Nephron (organoid): ENCODE measurements at regions not wholly inside any gene's neighbourhood (a gene's known extent, or its start where the extent isn't known, plus 50 kb on each side); places are given as distances from the start of the nearest gene placed in this dataset.
A peak's percentile ranks its signal among the peaks of the same experiment; 100 is the strongest.

ENCODE experiments used
- H3K27ac Mint-ChIP-seq, 3 experiments: 2 replicates each; pipeline ENCODE4 v1.8.0; 2020; ENCODE audit warnings: mixed read lengths in 3 of 3, mild to moderate bottlenecking in 2 of 3, moderate library complexity in 1 of 3
- H3K27me3 Mint-ChIP-seq: 2 replicates; pipeline ENCODE4 v1.8.0; 2021; ENCODE audit warnings: low read depth, mild to moderate bottlenecking, moderate library complexity, mixed read lengths
- H3K36me3 Mint-ChIP-seq: 2 replicates; pipeline ENCODE4 v1.8.0; 2020; ENCODE audit warnings: low read depth, mixed read lengths
- H3K4me1 Mint-ChIP-seq: 2 replicates; pipeline ENCODE4 v1.8.0; 2020; ENCODE audit warnings: mixed read lengths
- H3K4me3 Mint-ChIP-seq, 3 experiments: 2 replicates each; pipeline ENCODE4 v1.8.0; 2020; ENCODE audit warnings: mild to moderate bottlenecking in 3 of 3, mixed read lengths in 3 of 3, moderate library complexity in 2 of 3
- H3K9me3 Mint-ChIP-seq: 2 replicates; pipeline ENCODE4 v1.8.0; 2020; ENCODE audit warnings: mixed read lengths
- CTCF ChIP-seq, 3 experiments: fragments of 200-600 bp; sonication (generic); IDR thresholded peaks; one replicate each; pipeline ENCODE4 v1.5.0; 2021; ENCODE audit warnings: antibody characterized with exemption in 3 of 3; ENCODE audit not compliant: unreplicated experiment in 3 of 3

- TF ChIP-seq CTCF (IDR thresholded peaks at IDR 0.05; ENCODE audit: unreplicated experiment in 3 of 3) = no peak
- no peaks in the 10 kb centered on the region for H3K9me3 Mint-ChIP-seq
Measured at GRCh38 chr2:234569776-234570430, 73.0 kb upstream of the ARL4C start.

GRCh38 chr2:234566622-234567021, 69.7 kb upstream of the ARL4C start:
- TF ChIP-seq CTCF (IDR thresholded peaks at IDR 0.05; ENCODE audit: unreplicated experiment in 3 of 3) = no peak
- no peak overlapping the region for H3K27ac Mint-ChIP-seq
- H3K27me3 Mint-ChIP-seq = peaks cover 3% of the 10 kb centered on the region
- peaks cover 24% of the 10 kb centered on the region for H3K4me1 Mint-ChIP-seq
- H3K4me3 Mint-ChIP-seq = no peak overlapping the region
- peaks cover 5% of the 10 kb centered on the region for H3K9me3 Mint-ChIP-seq
- peaks cover 5% of the 10 kb centered on the region for H3K36me3 Mint-ChIP-seq

More at GRCh38 chr2:234569776-234570430, 73.0 kb upstream of the ARL4C start:
- Mint-ChIP-seq H3K27me3 (peaks cover 3% of the 10 kb centered on the region), H3K27ac (no peak overlapping the region), H3K4me1 (peaks cover 27% of the 10 kb centered on the region), H3K36me3 (no peaks in the 10 kb centered on the region), H3K4me3 (no peak overlapping the region)

DNA sequence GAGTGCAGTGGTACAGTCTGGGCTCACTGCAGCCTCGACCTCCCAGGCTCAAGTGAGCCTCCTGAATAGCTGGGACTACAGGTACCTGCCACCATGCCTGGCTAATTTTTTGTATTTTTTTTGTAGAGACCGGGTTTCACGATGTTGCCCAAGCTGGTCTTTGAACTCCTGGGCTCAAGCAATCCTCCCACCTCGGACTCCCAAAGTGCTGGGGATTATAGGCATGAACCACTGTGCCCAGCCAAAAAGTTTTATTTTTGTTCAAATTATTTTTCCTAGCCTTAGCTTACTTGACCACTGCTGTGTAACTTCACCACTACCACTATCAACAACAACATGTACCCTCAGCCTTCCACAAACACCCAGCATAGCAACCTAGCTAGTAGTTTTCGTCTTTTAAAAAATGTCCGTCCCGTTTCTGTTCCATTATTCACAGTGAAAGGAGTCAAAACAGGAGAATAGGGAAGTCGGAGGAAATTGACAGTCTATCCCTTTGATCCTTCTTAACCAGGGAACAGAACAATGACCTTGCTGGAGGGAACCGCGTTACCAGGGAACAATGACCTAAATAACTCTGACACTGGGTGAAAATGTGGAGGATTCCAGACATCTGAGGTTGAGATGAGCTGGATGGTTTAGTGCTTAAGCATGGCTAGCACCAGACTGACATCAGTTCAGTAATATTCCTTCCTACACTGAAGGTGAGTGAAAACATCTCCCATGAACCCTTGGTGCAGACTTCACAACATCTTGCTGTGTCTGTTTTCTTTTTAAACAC, 69.2 kb upstream of the ARL4C start:
- Mint-ChIP-seq H3K36me3 (peaks cover 9% of the 10 kb centered on the region), H3K27me3 (peaks cover 3% of the 10 kb centered on the region), H3K27ac (no peak overlapping the region), H3K4me1 (peaks cover 18% of the 10 kb centered on the region), H3K9me3 (peaks cover 11% of the 10 kb centered on the region), H3K4me3 (no peak overlapping the region)
- TF ChIP-seq CTCF (IDR thresholded peaks at IDR 0.05; ENCODE audit: unreplicated experiment in 3 of 3) = no peak

GRCh38 chr2:234565201-234565600, 68.3 kb upstream of the ARL4C start:
- Mint-ChIP-seq H3K4me1 (peaks cover 17% of the 10 kb centered on the region), H3K36me3 (peaks cover 9% of the 10 kb centered on the region), H3K9me3 (peaks cover 14% of the 10 kb centered on the region), H3K27ac (peak overlapping the region; percentile 10 to 71 (median 46)), H3K27me3 (peaks cover 3% of the 10 kb centered on the region), H3K4me3 (no peak overlapping the region)
- TF ChIP-seq CTCF (IDR thresholded peaks at IDR 0.05; ENCODE audit: unreplicated experiment in 3 of 3) = no peak

GRCh38 chr2:234564699-234565098, 67.8 kb upstream of the ARL4C start:
- Mint-ChIP-seq H3K9me3 (peaks cover 19% of the 10 kb centered on the region), H3K4me3 (no peak overlapping the region), H3K36me3 (peaks cover 9% of the 10 kb centered on the region), H3K27ac (peak overlapping the region in 2 of 3 experiments; percentile 46 to 70), H3K27me3 (peaks cover 3% of the 10 kb centered on the region), H3K4me1 (peaks cover 17% of the 10 kb centered on the region)
- TF ChIP-seq CTCF (IDR thresholded peaks at IDR 0.05; ENCODE audit: unreplicated experiment in 3 of 3) = peak in 2 of 3 experiments; percentile 39
